Nephron progenitor cell (in vitro differentiated cells): ENCODE measurements at regions not wholly inside any gene's neighbourhood (a gene's known extent, or its start where the extent isn't known, plus 50 kb on each side); places are given as distances from the start of the nearest gene placed in this dataset.

Source experiments
- DNase-seq: peaks from one replicate; pipeline ENCODE4 v3.0.0; 2021
- H3K27ac Mint-ChIP-seq: 2 replicates; pipeline ENCODE4 v1.8.0; 2021; ENCODE audit warnings: mild to moderate bottlenecking, moderate library complexity, mixed read lengths
- H3K27me3 Mint-ChIP-seq: 2 replicates; pipeline ENCODE4 v1.8.0; 2021; ENCODE audit warnings: mild to moderate bottlenecking, low read depth, mixed read lengths; ENCODE audit not compliant: poor library complexity
- H3K36me3 Mint-ChIP-seq: 2 replicates; pipeline ENCODE4 v1.8.0; 2021; ENCODE audit warnings: low read depth, mixed read lengths
- H3K4me1 Mint-ChIP-seq: 2 replicates; pipeline ENCODE4 v1.8.0; 2021; ENCODE audit warnings: mixed read lengths
- H3K4me3 Mint-ChIP-seq: 2 replicates; pipeline ENCODE4 v1.8.0; 2021; ENCODE audit warnings: mild to moderate bottlenecking, moderate library complexity, mixed read lengths
- H3K9me3 Mint-ChIP-seq: 2 replicates; pipeline ENCODE4 v1.8.0; 2021; ENCODE audit warnings: mild to moderate bottlenecking, moderate library complexity, mixed read lengths
- TF ChIP-seq, protein P1 (sequence below): fragments of 200-600 bp; sonication (generic); IDR thresholded peaks from 2 replicates; pipeline ENCODE4 v1.5.0; 2021; ENCODE audit warnings: antibody characterized with exemption

DNA sequence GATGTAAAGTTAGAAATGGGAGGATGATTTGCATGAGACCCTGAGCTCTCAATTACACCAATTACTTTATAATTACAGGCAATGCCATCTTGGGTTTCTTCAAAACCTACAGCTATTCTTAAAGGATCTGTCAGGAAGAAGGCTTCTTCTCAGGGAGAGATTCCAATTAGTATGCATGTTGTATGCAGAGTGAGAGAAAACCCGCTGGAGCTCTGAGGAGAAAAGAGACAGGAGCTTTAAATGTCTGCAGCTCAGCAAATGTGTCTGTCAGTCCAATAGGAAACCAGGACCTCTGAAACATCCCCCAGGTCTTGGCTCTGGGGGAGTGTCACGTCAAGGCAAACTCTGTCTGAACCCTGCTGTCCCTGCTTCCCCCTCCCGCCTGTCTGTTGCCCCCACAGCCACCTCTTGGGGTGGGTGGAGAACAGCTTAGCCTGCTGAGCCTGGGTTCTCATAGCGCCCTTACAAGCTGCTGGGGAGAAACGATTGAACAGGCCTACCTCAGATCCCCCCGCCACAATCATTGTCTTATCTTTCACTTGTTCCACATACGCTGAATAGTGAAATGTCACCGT is 140.2 kb downstream of the SPATA19 start:
- Mint-ChIP-seq H3K27ac (no peak overlapping the region), H3K36me3 (no peaks in the 10 kb centered on the region), H3K27me3 (peaks cover 16% of the 10 kb centered on the region), H3K4me1 (no peaks in the 10 kb centered on the region), H3K9me3 (no peaks in the 10 kb centered on the region), H3K4me3 (no peak overlapping the region)
- TF ChIP-seq, protein P1, sequence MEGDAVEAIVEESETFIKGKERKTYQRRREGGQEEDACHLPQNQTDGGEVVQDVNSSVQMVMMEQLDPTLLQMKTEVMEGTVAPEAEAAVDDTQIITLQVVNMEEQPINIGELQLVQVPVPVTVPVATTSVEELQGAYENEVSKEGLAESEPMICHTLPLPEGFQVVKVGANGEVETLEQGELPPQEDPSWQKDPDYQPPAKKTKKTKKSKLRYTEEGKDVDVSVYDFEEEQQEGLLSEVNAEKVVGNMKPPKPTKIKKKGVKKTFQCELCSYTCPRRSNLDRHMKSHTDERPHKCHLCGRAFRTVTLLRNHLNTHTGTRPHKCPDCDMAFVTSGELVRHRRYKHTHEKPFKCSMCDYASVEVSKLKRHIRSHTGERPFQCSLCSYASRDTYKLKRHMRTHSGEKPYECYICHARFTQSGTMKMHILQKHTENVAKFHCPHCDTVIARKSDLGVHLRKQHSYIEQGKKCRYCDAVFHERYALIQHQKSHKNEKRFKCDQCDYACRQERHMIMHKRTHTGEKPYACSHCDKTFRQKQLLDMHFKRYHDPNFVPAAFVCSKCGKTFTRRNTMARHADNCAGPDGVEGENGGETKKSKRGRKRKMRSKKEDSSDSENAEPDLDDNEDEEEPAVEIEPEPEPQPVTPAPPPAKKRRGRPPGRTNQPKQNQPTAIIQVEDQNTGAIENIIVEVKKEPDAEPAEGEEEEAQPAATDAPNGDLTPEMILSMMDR, result no peak
- DNase-seq, result no peak

DNA sequence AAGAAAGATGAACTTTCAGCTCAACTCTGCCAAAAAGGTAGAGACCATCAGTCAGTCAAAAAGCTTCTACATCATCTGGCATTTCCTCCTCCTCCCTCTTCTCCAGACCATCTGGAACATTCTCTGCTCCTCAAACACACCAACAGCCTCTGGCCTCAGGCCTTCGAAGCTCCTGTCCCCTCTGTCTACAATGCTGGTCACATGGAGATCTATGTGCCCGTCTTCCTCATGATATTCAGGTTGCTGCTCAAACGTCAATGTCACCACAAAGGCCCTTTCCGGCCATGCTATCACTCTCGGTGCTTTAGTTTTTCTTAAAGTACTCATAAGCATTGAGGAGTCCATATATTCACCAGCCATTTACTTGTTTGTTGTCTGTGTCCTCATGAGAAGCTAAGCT is 146.2 kb downstream of the SPATA19 start:
- H3K9me3 Mint-ChIP-seq, result no peaks in the 10 kb centered on the region
- peaks cover 7% of the 10 kb centered on the region for H3K27me3 Mint-ChIP-seq
- H3K4me1 Mint-ChIP-seq, result no peaks in the 10 kb centered on the region
- H3K4me3 Mint-ChIP-seq, result no peak overlapping the region
- no peaks in the 10 kb centered on the region for H3K36me3 Mint-ChIP-seq
- TF ChIP-seq, protein P1, result no peak
- no peak overlapping the region for H3K27ac Mint-ChIP-seq
- DNase-seq, result no peak

- H3K4me3 Mint-ChIP-seq, result no peak overlapping the region
Observed at GRCh38 chr11:133698654-133699053, 146.7 kb downstream of the SPATA19 start.

GRCh38 chr11:133697603-133698180 is 147.6 kb downstream of the SPATA19 start:
- DNase-seq, result no peak
- no peak overlapping the region for H3K4me3 Mint-ChIP-seq

More at GRCh38 chr11:133698654-133699053, 146.7 kb downstream of the SPATA19 start:
- no peak for DNase-seq
- H3K36me3 Mint-ChIP-seq, result no peaks in the 10 kb centered on the region
- H3K27ac Mint-ChIP-seq, result no peak overlapping the region
- TF ChIP-seq, protein P1, result no peak
- peaks cover 7% of the 10 kb centered on the region for H3K27me3 Mint-ChIP-seq
- H3K4me1 Mint-ChIP-seq, result no peaks in the 10 kb centered on the region
- no peaks in the 10 kb centered on the region for H3K9me3 Mint-ChIP-seq

GRCh38 chr11:133697161-133697560 is 148.2 kb downstream of the SPATA19 start:
- H3K4me3 Mint-ChIP-seq, result no peak overlapping the region
- no peak overlapping the region for H3K27ac Mint-ChIP-seq
- no peaks in the 10 kb centered on the region for H3K36me3 Mint-ChIP-seq
- H3K27me3 Mint-ChIP-seq, result peaks cover 7% of the 10 kb centered on the region
- no peak for DNase-seq
- TF ChIP-seq, protein P1, result no peak
- no peaks in the 10 kb centered on the region for H3K9me3 Mint-ChIP-seq
- H3K4me1 Mint-ChIP-seq, result no peaks in the 10 kb centered on the region

More at GRCh38 chr11:133697603-133698180, 147.6 kb downstream of the SPATA19 start:
- H3K9me3 Mint-ChIP-seq, result no peaks in the 10 kb centered on the region
- H3K4me1 Mint-ChIP-seq, result no peaks in the 10 kb centered on the region
- H3K36me3 Mint-ChIP-seq, result no peaks in the 10 kb centered on the region
- TF ChIP-seq, protein P1, result no peak
- peaks cover 7% of the 10 kb centered on the region for H3K27me3 Mint-ChIP-seq
- H3K27ac Mint-ChIP-seq, result no peak overlapping the region

DNA sequence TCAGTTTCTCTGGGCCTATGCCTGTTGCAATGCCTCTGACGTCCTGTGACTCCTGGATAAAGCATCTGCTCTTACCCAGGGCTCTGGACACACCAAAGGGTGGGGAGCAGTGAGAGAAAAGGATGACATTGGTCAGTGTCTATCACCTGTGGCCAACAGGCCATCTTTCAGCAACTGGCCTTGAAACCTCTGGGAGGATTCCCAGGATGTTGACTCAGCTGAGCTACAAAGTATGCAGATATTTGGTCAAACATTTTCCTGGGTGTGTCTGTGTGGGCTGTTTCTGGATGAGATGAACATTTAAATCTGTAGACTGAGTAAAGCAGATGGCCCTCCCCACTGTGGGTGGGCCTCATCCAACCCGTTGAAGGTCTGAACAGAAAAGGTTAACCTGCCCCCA is 149.9 kb downstream of the SPATA19 start:
- H3K4me3 Mint-ChIP-seq, result no peak overlapping the region
- TF ChIP-seq, protein P1, result no peak
- DNase-seq, result no peak
- no peaks in the 10 kb centered on the region for H3K4me1 Mint-ChIP-seq
- peaks cover 4% of the 10 kb centered on the region for H3K27me3 Mint-ChIP-seq
- H3K36me3 Mint-ChIP-seq, result no peaks in the 10 kb centered on the region
- no peaks in the 10 kb centered on the region for H3K9me3 Mint-ChIP-seq
- H3K27ac Mint-ChIP-seq, result no peak overlapping the region
